ENCODE measurements at regions not wholly inside any gene's neighbourhood (a gene's known extent, or its start where the extent isn't known, plus 50 kb on each side); places are given as distances from the start of the nearest gene placed in this dataset.

DNA sequence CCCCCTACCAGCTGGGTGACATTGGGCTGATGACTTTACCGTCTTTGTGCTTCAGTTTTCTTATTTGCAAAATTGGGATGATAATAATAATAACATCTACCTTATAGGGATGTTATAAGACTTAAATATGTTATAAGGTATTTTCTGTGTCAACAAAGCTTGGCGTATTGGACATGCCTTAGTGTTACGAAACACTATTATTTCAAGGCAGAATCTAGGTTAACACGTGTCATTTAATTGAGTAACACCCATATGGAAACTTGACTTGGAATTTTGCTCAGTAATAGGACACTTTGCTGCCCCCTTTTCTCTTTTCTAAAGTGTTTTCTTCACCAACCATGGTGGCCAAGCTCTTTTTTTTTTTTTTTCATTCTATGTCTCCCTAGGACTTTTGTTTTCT, 294.2 kb upstream of the SALL1 start:
- no peak for TF ChIP-seq CTCF (IDR thresholded peaks at IDR 0.05; ENCODE audit: borderline replicate concordance)
- H3K4me3 ChIP-seq, result no peak overlapping the region
- intact Hi-C loops (cut with micrococcal nuclease), result no loop called here

GRCh38 chr16:51443934-51444333, 292.9 kb upstream of the SALL1 start:
- intact Hi-C loops (cut with micrococcal nuclease), result no loop called here
- no peaks in the 10 kb centered on the region for H3K4me1 ChIP-seq
- no peaks in the 10 kb centered on the region for H3K36me3 ChIP-seq
- no peak overlapping the region for H3K4me3 ChIP-seq
- no peak for DNase-seq
- peaks cover 44% of the 10 kb centered on the region for H3K27me3 ChIP-seq (ENCODE audit: low read depth)
- no peaks in the 10 kb centered on the region for H3K9me3 ChIP-seq (replicated peaks)
- no peak for TF ChIP-seq CTCF (IDR thresholded peaks at IDR 0.05; ENCODE audit: borderline replicate concordance)
- no peak overlapping the region for H3K27ac ChIP-seq (replicated peaks)

More for the DNA sequence above, 294.2 kb upstream of the SALL1 start:
- no peaks in the 10 kb centered on the region for H3K36me3 ChIP-seq
- H3K9me3 ChIP-seq (replicated peaks), result no peaks in the 10 kb centered on the region
- no peak overlapping the region for H3K27ac ChIP-seq (replicated peaks)
- H3K4me1 ChIP-seq, result no peaks in the 10 kb centered on the region
- peaks cover 34% of the 10 kb centered on the region for H3K27me3 ChIP-seq (ENCODE audit: low read depth)
- no peak for DNase-seq

DNA sequence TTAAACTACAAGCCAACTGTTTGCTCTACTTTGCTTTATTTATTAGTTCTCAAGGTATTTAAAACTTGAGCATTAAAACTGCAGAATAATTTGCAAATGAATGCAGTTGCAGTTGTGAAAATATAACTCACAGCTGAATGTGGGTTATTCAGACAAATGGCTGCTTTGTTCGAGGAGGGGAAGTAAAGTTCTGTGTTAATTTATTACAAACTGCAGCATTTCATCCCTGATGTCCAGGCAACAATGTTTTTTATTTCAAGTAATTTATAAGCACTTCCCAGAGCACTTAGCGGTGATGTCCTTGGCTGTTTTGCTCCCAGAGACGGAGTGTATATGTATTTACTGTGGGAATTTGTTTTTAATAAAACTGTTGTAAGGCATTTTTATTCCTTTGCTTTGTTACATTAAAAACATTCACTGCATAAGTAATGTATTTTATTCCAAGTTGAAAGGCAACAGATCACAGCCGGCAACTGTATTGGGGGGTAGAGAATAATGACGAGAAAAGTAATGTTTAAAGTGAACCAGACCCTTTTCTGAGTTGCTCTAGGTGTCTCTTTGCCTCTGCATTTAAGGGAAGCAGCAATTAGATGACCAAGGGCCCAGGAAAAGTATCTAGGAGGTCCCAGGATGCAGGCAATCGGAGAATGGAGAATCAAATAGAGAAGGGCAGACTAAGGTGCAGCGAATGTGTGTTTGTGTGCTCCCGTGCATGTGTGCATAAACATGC, 291.2 kb upstream of the SALL1 start:
- no peaks in the 10 kb centered on the region for H3K36me3 ChIP-seq
- intact Hi-C loops (cut with micrococcal nuclease), result no loop called here
- no peak for DNase-seq
- TF ChIP-seq CTCF (IDR thresholded peaks at IDR 0.05; ENCODE audit: borderline replicate concordance), result no peak
- H3K9me3 ChIP-seq (replicated peaks), result no peaks in the 10 kb centered on the region
- H3K27ac ChIP-seq (replicated peaks), result no peak overlapping the region
- H3K27me3 ChIP-seq (ENCODE audit: low read depth), result peaks cover 51% of the 10 kb centered on the region
- H3K4me3 ChIP-seq, result no peak overlapping the region
- H3K4me1 ChIP-seq, result no peaks in the 10 kb centered on the region

- DNase-seq, result no peak
- Histone ChIP-seq H3K36me3 (no peaks in the 10 kb centered on the region), H3K9me3 (replicated peaks) (peaks cover 3% of the 10 kb centered on the region), H3K27ac (replicated peaks) (no peak overlapping the region), H3K4me1 (no peaks in the 10 kb centered on the region), H3K27me3 (ENCODE audit: low read depth) (peaks cover 53% of the 10 kb centered on the region), H3K4me3 (no peak overlapping the region)
- intact Hi-C loops (cut with micrococcal nuclease), result no loop called here
- no peak for TF ChIP-seq CTCF (IDR thresholded peaks at IDR 0.05; ENCODE audit: borderline replicate concordance)
Measured at GRCh38 chr16:51440131-51440889, 289.2 kb upstream of the SALL1 start.

GRCh38 chr16:51439271-51439670, 288.2 kb upstream of the SALL1 start:
- TF ChIP-seq CTCF (IDR thresholded peaks at IDR 0.05; ENCODE audit: borderline replicate concordance), result no peak
- Histone ChIP-seq H3K9me3 (replicated peaks) (peaks cover 7% of the 10 kb centered on the region), H3K4me3 (no peak overlapping the region), H3K36me3 (no peaks in the 10 kb centered on the region), H3K27ac (replicated peaks) (no peak overlapping the region), H3K4me1 (no peaks in the 10 kb centered on the region), H3K27me3 (ENCODE audit: low read depth) (peaks cover 53% of the 10 kb centered on the region)
- intact Hi-C loops (cut with micrococcal nuclease), result no loop called here
- DNase-seq, result no peak

Measured in left ventricle myocardium inferior (tissue), 1 donor.